ENCODE measurements at regions not wholly inside any gene's neighbourhood (a gene's known extent, or its start where the extent isn't known, plus 50 kb on each side); places are given as distances from the start of the nearest gene placed in this dataset.
"Not testable (repeated sequence)": the region's sequence is repeated elsewhere in the genome, so short reads cannot be mapped to it uniquely, and the experiment has no call there.

GRCh38 chr15:66865622-66866611 is 163.9 kb downstream of the SMAD6 start:
- peak; percentile 40 for DNase-seq

GRCh38 chr15:66866656-66867055 is 164.6 kb downstream of the SMAD6 start:
- DNase-seq = no peak

DNA sequence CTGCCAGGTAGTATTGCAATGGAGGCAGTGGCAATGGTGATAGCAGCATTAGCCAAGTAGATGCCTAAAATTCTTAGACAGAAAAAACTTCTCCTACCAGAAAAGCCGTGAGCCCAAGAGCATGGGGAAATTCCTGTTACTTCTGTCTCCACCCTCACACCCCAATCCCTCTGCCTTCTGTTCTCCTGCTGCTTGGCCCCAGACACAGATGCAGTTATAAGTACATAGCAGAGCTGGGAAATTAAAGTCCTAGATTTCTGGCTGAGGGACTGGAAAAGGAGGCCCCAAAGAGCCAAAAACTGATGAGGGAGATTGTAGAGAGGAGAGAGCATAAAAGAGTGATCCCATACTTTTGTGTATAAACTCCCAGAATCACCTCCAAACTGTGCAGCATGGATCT is 166.9 kb downstream of the SMAD6 start:
- peak; percentile 39 for DNase-seq

GRCh38 chr15:66870880-66871388 is 168.9 kb downstream of the SMAD6 start:
- no peak for DNase-seq

DNA sequence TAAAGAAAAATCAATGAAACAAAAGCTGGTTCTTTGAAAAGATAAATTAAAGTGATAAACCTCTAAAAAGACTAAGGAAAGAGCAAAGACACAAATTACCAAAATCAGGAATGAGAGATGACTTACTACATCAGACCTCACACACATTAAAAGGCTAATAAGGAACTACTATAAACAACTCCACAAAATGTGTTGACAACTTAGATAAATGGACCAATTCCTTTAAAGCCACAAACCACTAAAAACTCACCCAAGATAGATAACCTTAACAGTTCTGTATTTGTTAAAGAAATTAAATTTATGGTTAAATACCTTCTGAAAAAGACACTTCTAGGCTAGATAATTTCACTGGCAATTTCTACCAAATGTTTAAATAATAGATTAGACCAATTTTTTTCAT is 170.4 kb downstream of the SMAD6 start:
- no peak for DNase-seq

- not testable (repeated sequence) for DNase-seq
Measured at GRCh38 chr15:66873331-66873730, 171.3 kb downstream of the SMAD6 start.

DNA sequence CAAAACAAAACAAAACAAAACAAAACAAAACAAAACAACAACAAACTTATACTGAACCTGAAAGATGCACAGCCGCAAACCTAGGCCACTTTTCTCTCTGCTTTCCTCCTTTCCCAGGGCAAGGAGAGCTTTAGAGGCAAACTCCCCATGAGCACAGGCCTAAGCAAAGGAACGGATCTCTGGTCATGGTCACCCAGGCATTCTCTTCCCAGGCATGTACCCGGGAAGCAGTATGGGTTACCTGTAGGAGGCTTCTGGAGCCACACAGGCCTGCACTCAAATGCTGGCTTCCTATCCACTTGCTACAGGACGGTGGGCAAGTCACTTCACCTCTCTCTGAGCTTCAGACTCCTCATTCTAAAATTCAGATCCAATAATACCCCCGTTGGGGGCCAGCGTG is 171.8 kb downstream of the SMAD6 start:
- DNase-seq = no peak

DNA sequence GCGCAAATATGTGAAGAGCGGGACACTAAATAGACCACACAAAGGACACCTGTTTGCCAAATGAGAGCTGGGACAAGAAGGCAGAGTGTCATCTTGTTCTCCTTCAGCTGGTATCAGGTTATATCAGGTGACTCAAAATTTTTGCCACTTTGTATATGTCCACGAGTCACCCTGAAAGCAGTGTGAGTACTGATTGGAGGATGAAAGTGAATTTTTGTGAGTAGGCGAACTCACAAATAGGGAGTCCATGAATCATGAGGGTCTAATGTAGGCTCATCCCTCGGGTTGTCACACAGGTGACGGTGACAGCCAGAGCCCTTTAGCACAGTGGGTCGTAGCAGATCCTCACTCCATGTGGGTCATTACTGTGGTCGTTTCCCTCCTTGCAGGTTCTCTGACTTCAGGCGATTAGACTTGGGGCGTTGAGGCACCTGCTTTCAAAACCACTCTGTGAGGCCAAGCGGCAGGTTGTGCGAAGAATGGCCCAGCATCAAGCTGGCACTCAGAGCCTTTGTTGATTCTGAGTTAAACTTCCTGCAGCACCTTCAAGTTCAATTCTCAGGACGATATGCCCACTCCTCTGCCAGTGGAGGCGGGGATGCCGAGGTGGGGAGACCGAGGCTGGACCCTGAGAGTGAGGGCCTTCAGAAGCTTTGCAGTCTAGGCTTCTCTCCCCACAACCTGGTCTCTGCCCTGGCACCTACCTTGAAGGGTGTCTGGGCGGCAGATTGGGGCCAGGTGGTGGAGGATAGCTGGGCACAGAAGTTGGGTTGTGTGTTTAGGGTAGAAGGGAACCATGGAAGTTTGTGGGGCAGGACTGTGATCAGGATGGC is 173.8 kb downstream of the SMAD6 start:
- DNase-seq = no peak

- no peak for DNase-seq
Measured at GRCh38 chr15:66876421-66876730, 174.3 kb downstream of the SMAD6 start.

GRCh38 chr15:66876731-66877476 is 174.9 kb downstream of the SMAD6 start:
- no peak for DNase-seq

GRCh38 chr15:66877477-66878271 is 175.6 kb downstream of the SMAD6 start:
- DNase-seq = peak; percentile 63

- no peak for DNase-seq
Measured at GRCh38 chr15:66878761-66879160, 176.7 kb downstream of the SMAD6 start.

DNA sequence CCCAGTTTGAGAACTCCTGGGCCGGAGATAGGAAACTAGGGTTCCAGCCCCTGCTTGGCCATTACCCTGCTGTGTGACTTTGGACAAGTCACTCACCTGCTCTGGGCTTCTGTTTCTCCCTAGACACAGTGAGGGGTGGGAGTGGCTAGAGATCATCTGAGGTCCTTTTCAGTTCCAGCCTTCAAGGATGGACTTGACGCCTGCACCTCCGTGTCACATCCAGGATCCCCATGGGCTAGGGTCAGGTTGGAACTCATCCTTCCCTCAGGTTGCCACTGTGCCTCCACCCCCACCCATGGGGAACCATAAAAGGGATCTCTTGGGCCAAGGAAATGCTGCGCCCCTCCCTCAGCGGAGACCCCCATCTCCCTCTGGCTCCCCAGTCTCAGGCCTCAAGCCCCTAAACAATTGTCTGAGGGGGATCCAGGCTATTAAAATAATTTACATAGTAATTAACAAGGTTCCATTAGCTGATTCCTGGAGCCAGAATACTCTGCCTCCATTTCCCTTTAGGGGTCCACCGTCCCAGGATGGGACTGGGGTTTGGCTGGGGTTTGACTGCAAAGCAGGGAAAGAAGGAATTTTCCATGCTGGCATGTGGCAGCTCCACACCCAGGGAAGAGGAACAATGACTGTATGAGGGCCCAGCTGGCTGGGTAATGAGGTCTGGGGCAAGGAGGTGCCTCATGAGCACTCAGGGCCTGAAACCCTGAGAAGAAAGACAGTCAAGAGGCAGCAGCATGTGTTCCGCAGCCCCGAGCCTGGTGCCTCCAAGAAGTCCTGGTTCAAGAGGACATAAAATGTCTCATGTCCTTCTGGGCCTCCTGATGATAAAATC is 177.7 kb downstream of the SMAD6 start:
- no peak for DNase-seq

- no peak for DNase-seq
Measured at GRCh38 chr15:66880380-66881155, 178.5 kb downstream of the SMAD6 start.

- no peak for DNase-seq
Measured at GRCh38 chr15:66881173-66881905, 179.3 kb downstream of the SMAD6 start.

- DNase-seq = no peak
Measured at GRCh38 chr15:66882251-66883020, 180.4 kb downstream of the SMAD6 start.

DNA sequence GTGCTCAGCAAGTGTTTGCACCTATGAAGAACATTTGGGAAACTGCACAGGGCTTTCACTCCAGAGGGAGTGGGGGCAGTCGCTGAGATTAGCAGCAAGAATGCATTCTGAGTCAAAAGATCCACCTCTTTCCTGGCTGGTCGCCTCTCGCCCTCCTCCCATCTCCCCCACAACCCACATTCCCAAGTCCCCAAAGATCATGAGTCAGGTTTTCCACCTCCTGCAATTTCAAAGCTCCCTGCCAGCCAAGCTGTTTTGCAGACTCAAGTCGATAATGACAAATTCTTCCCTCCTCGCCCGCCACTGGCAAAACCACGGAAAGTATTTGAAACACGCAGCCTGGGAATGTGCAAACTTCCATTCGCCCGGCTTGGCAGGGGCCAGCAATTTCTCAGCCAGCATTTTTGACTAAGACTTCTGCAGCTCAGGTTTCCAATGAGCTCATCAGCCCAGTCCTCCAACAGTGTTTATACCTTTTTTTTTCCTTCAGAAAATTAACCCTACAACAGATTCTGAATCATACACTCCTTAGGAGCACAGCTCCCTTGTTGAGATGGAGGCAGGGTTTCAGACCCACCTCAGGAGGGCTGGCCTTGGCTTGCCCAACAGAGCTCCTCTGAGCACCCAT is 181.4 kb downstream of the SMAD6 start:
- peak; percentile 98 for DNase-seq

- DNase-seq = no peak
Measured at GRCh38 chr15:66884115-66884622, 181.2 kb upstream of the SMAD3 start.
